Hematopoietic multipotent progenitor cell treated with erythropoietin and hydrocortisone succinate and interleukin-3 and kit ligand, for 15 days (in vitro differentiated cells): ENCODE measurements at regions not wholly inside any gene's neighbourhood (a gene's known extent, or its start where the extent isn't known, plus 50 kb on each side); places are given as distances from the start of the nearest gene placed in this dataset.
"Not testable (repeated sequence)": the region's sequence is repeated elsewhere in the genome, so short reads cannot be mapped to it uniquely, and the experiment has no call there.

Experiments used
- DNase-seq: peaks from one replicate; pipeline ENCODE4 v3.0.0-alpha.2; 2015; ENCODE audit warnings: low spot score

- DNase-seq: no peak
Observed at GRCh38 chr20:22529150-22530019, 55.0 kb downstream of the FOXA2 start.

GRCh38 chr20:22526512-22527012, 57.8 kb downstream of the FOXA2 start:
- no peak for DNase-seq

GRCh38 chr20:22525821-22526220, 58.6 kb downstream of the FOXA2 start:
- DNase-seq: no peak

- no peak for DNase-seq
Observed at GRCh38 chr20:22525069-22525820, 59.1 kb downstream of the FOXA2 start.

- no peak for DNase-seq
Observed at GRCh38 chr20:22524393-22525015, 59.9 kb downstream of the FOXA2 start.

- DNase-seq: no peak
Observed at GRCh38 chr20:22523499-22524392, 60.6 kb downstream of the FOXA2 start.

GRCh38 chr20:22523128-22523498, 61.3 kb downstream of the FOXA2 start:
- DNase-seq: no peak

GRCh38 chr20:22522701-22523100, 61.7 kb downstream of the FOXA2 start:
- no peak for DNase-seq

- not testable (repeated sequence) for DNase-seq
Observed at GRCh38 chr20:22521940-22522339, 62.4 kb downstream of the FOXA2 start.

GRCh38 chr20:22520381-22520780, 64.0 kb downstream of the FOXA2 start:
- no peak for DNase-seq

GRCh38 chr20:22515264-22515663, 69.1 kb downstream of the FOXA2 start:
- no peak for DNase-seq

GRCh38 chr20:22513574-22513973, 70.8 kb downstream of the FOXA2 start:
- DNase-seq: no peak

- DNase-seq: no peak
Observed at GRCh38 chr20:22512911-22513489, 71.4 kb downstream of the FOXA2 start.

GRCh38 chr20:22511943-22512910, 72.1 kb downstream of the FOXA2 start:
- DNase-seq: no peak

GRCh38 chr20:22509843-22510147, 74.6 kb downstream of the FOXA2 start:
- DNase-seq: no peak

GRCh38 chr20:22509090-22509842, 75.1 kb downstream of the FOXA2 start:
- DNase-seq: no peak

- DNase-seq: no peak
Observed at GRCh38 chr20:22508426-22508825, 75.9 kb downstream of the FOXA2 start.

- DNase-seq: no peak
Observed at GRCh38 chr20:22507240-22507961, 77.0 kb downstream of the FOXA2 start.

- DNase-seq: no peak
Observed at GRCh38 chr20:22506827-22507226, 77.5 kb downstream of the FOXA2 start.
